Aorta (tissue), 5 donors: ENCODE measurements at regions not wholly inside any gene's neighbourhood (a gene's known extent, or its start where the extent isn't known, plus 50 kb on each side); places are given as distances from the start of the nearest gene placed in this dataset.

Source experiments
- ATAC-seq: fragments of 200-7000 bp; cut with Tn5 transposase; one replicate; pipeline ENCODE4 v1.9.1; 2022; ENCODE audit warnings: moderate library complexity; ENCODE audit not compliant: low FRiP score
- DNase-seq, 2 donors: peaks; one replicate each; pipeline ENCODE4 v3.0.0-alpha.2; 2020
- H3K27ac ChIP-seq, 2 donors: one replicate each; pipeline ENCODE4 v1.5.1; 2013; ENCODE audit warnings: low read length in 2 of 2, mild to moderate bottlenecking in 2 of 2, moderate library complexity in 2 of 2, control low read depth in 1 of 2, inconsistent platforms in 1 of 2, low read depth in 1 of 2
- H3K27me3 ChIP-seq, 2 donors: one replicate each; pipeline ENCODE4 v1.6.1; 2013; ENCODE audit warnings: control low read depth in 1 of 2, low read length in 1 of 2, mild to moderate bottlenecking in 1 of 2, moderate library complexity in 1 of 2; ENCODE audit not compliant: insufficient read depth in 2 of 2, control insufficient read depth in 1 of 2
- H3K36me3 ChIP-seq, 2 donors: one replicate each; pipeline ENCODE4 v1.6.1; 2013; ENCODE audit warnings: control low read depth in 1 of 2, low read length in 1 of 2, mild to moderate bottlenecking in 1 of 2; ENCODE audit not compliant: insufficient read depth in 2 of 2, control insufficient read depth in 1 of 2
- H3K4me1 ChIP-seq, 2 donors: one replicate each; pipeline ENCODE4 v1.6.1; 2013; ENCODE audit warnings: low read length in 2 of 2, control low read depth in 1 of 2, mild to moderate bottlenecking in 1 of 2, moderate library complexity in 1 of 2; ENCODE audit not compliant: insufficient read depth in 2 of 2, control insufficient read depth in 1 of 2
- H3K4me3 ChIP-seq, 2 donors: one replicate each; pipeline ENCODE4 v1.5.1; 2013; ENCODE audit warnings: low read length in 2 of 2, control low read depth in 1 of 2, mild to moderate bottlenecking in 1 of 2
- H3K9me3 ChIP-seq: one replicate; pipeline ENCODE4 v1.6.1; 2013; ENCODE audit warnings: mild to moderate bottlenecking, low read length; ENCODE audit not compliant: control insufficient read depth
- WGBS, 2 donors: extraction: QIAGEN DNeasy Blood & Tissue Kit; methylation state at CpG; one replicate each; pipeline ENCODE4 v1.1.7; 2013; 5-methylcytosine and 5-hydroxymethylcytosine counted together
- intact Hi-C, 2 donors: fragments of 100-400 bp; cut with DNase I; formaldehyde crosslinking; loops; one replicate each; pipeline versions ENCODE4 v1.14.2 to v1.15.0; 2022
- microRNA-seq, 2 donors: library from miRNA; unstranded; fragments of <30 nt; microRNA quantifications; one replicate each; pipeline ENCODE4 v1.2.0, GENCODE V29; 2020
- donor health status: healthy with polysubstance abuse.
- donor health status: Bipolar disorder and iron deficiency.
- donor health status: DM: no; HTN: no; CAD: no.
- donor health status: DM: no; HTN: no; CAD: no.
- donor health status: DM: yes; HTN: yes; CAD: no.

DNA sequence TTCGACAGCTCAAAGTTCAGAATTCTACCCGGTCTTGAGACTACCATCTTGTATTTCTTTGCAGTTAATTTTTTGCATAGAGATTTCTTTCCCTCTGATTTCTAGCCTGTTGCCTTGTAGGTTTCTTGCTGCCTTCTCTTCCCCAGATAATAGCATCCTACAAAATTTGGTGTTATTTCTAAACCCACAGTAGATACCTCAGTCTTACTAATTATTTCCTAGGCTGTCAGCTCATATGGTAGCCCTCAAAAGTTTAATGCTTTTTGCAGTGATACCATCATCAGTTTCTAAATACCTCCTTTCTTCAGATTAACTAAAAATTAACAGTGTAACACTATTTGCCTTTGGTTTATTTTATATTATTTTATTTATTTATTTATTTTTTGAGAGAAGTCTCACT is 61.9 kb upstream of the TMPO start:
- DNase-seq = no peak
- no peak for ATAC-seq
- H3K4me3 ChIP-seq = no peak overlapping the region
- no peak overlapping the region for H3K27ac ChIP-seq
- no peaks in the 10 kb centered on the region for H3K4me1 ChIP-seq
- H3K27me3 ChIP-seq = no peaks in the 10 kb centered on the region
- 89 to 90% methylated on average over 2 of the region's 2 CpGs for WGBS, 2 donors
- intact Hi-C loops = no loop called here
- H3K9me3 ChIP-seq = no peaks in the 10 kb centered on the region
- H3K36me3 ChIP-seq = no peaks in the 10 kb centered on the region

- DNase-seq (no peak), ATAC-seq (no peak)
- Histone ChIP-seq H3K4me1 (no peaks in the 10 kb centered on the region), H3K4me3 (no peak overlapping the region), H3K27me3 (no peaks in the 10 kb centered on the region), H3K27ac (no peak overlapping the region), H3K9me3 (no peaks in the 10 kb centered on the region), H3K36me3 (no peaks in the 10 kb centered on the region)
- intact Hi-C loops = no loop called here
- WGBS, 2 donors = 71 to 79% methylated on average over 3 of the region's 3 CpGs
Observed at GRCh38 chr12:98456041-98456440, 59.3 kb upstream of the TMPO start.

DNA sequence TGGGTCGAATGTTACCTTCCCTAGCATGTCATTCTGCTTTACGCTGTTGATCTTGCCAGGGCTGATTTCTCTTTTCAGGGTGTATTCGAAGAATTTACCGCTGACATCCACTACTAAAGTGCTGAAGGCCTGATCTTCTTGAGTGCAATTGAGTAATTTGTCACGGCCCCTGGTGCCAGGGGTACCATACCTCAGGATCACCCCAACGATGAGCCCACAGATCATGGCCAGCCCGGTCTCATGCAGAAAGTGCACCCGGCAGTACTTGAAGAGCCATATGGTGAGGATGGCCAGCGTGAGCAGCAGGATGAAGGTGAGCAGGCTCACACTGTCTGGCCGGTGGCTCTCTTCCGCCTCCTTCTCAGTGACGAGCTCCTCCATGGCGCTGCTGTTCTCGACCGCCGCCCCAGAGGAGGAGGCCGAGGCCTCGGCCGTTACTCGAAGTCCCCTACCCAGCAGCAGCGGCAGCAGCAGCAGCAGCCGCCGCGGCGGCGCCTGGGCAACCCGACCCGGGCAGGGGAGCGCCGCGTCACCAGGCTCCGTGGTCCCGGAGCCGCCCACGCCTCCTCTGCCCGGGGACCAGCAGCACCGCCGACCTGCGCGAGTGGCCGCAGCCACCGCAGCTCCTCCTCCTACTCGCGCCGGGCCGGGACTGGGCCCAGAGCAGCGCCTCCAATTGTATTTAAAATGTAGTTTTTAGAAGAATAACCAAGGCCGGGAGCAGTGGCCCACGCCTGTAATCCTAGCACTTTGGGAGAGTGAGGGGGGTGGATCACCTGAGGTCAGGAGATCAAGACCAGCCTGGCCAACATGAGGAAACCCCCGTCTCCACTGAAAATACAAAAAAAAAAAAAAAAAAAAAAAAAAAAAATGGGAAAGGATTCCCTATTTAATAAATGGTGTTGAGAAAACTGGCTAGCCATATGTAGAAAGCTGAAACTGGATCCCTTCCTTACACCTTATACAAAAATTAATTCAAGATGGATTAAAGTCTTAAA is 58.5 kb upstream of the TMPO start:
- DNase-seq = peak; percentile 75 to 90
- Histone ChIP-seq H3K27me3 (no peaks in the 10 kb centered on the region), H3K4me1 (no peaks in the 10 kb centered on the region), H3K9me3 (no peaks in the 10 kb centered on the region), H3K27ac (no peak overlapping the region), H3K4me3 (peak overlapping the region; percentile 2 to 11), H3K36me3 (no peaks in the 10 kb centered on the region)
- 13% methylated on average over 50 of the region's 50 CpGs for WGBS, 2 donors
- peak; percentile 84 for ATAC-seq
- intact Hi-C loops = no loop called here

DNA sequence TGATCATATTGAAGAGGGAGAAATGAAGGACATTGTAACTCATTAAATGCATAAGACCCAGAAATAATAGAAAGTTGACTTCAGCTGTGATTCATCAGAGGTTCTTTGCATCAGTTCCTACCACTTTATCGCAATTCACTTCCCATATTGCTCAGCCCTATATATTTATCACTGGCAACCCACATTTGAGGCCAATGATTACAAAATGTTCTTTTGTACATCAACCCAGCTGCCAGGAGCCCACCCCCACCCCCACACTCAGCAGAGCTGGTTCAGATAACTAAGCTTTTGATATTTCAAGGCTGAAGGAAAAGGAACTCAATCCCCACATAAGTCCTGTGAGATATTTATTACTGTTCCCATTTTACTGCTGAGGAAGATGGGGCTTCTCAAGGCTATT is 51.2 kb upstream of the TMPO start:
- no peak overlapping the region for H3K4me3 ChIP-seq
- ATAC-seq = no peak
- H3K36me3 ChIP-seq = no peaks in the 10 kb centered on the region
- DNase-seq = no peak
- H3K9me3 ChIP-seq = no peaks in the 10 kb centered on the region
- H3K27me3 ChIP-seq = no peaks in the 10 kb centered on the region
- intact Hi-C loops = no loop called here
- no peaks in the 10 kb centered on the region for H3K4me1 ChIP-seq
- H3K27ac ChIP-seq = no peak overlapping the region
- WGBS, 2 donors = 9 to 23% methylated on average over 1 of the region's 1 CpG

- 79 to 92% methylated on average over 1 of the region's 1 CpG for WGBS, 2 donors
Observed at GRCh38 chr12:98465505-98465904, 49.9 kb upstream of the TMPO start.

More at GRCh38 chr12:98465505-98465904, 49.9 kb upstream of the TMPO start:
- ATAC-seq = no peak
- Histone ChIP-seq H3K27ac (no peak overlapping the region), H3K36me3 (no peaks in the 10 kb centered on the region), H3K9me3 (no peaks in the 10 kb centered on the region), H3K4me3 (no peak overlapping the region), H3K27me3 (no peaks in the 10 kb centered on the region), H3K4me1 (no peaks in the 10 kb centered on the region)
- intact Hi-C loops = no loop called here
- DNase-seq = no peak

Small RNA genes in the stretch of these regions (microRNA-seq; reads per million reads assigned to microRNA genes)
- 0 reads per million in 2 donors for gene MIR4303
- gene MIR4495 = 0 reads per million in 2 donors
